Fibroblast of the aortic adventitia (primary cell): ENCODE measurements at regions not wholly inside any gene's neighbourhood (a gene's known extent, or its start where the extent isn't known, plus 50 kb on each side); places are given as distances from the start of the nearest gene placed in this dataset.

ENCODE experiments used
- DNase-seq: peaks from one replicate; pipeline ENCODE4 v3.0.0-alpha.2; 2010; ENCODE audit warnings: low read depth
- H3K4me3 ChIP-seq: 2 replicates; pipeline ENCODE4 v1.5.1; 2011; ENCODE audit warnings: low read depth, mild to moderate bottlenecking, control low read depth, low read length, moderate library complexity
- TF ChIP-seq, protein P1 (sequence below): IDR thresholded peaks from 2 replicates; pipeline ENCODE4 v1.5.1; 2011; ENCODE audit warnings: mild to moderate bottlenecking, low read length, control low read depth, inconsistent platforms; ENCODE audit not compliant: insufficient read depth

DNA sequence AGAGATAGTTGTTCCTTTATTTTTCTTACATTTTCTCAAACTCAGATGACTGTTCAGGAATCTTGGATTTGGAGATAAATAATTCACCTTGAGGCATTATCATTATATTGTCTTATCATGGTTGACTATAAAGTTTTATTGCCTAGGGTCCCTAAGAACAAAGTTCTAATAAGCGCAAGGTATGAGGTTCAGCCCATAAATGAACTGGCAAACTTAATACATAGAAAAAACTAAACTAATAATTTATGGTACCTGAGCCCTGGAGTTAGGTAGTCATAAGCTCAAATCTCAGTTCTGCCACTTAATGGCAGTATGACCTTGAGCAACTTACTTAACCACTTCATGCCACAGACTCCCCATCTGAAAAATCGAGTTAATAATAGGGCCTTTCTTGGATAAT lies 334.0 kb upstream of the PBX1 start:
- TF ChIP-seq, protein P1, sequence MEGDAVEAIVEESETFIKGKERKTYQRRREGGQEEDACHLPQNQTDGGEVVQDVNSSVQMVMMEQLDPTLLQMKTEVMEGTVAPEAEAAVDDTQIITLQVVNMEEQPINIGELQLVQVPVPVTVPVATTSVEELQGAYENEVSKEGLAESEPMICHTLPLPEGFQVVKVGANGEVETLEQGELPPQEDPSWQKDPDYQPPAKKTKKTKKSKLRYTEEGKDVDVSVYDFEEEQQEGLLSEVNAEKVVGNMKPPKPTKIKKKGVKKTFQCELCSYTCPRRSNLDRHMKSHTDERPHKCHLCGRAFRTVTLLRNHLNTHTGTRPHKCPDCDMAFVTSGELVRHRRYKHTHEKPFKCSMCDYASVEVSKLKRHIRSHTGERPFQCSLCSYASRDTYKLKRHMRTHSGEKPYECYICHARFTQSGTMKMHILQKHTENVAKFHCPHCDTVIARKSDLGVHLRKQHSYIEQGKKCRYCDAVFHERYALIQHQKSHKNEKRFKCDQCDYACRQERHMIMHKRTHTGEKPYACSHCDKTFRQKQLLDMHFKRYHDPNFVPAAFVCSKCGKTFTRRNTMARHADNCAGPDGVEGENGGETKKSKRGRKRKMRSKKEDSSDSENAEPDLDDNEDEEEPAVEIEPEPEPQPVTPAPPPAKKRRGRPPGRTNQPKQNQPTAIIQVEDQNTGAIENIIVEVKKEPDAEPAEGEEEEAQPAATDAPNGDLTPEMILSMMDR = no peak
- DNase-seq = no peak
- no peak overlapping the region for H3K4me3 ChIP-seq

DNA sequence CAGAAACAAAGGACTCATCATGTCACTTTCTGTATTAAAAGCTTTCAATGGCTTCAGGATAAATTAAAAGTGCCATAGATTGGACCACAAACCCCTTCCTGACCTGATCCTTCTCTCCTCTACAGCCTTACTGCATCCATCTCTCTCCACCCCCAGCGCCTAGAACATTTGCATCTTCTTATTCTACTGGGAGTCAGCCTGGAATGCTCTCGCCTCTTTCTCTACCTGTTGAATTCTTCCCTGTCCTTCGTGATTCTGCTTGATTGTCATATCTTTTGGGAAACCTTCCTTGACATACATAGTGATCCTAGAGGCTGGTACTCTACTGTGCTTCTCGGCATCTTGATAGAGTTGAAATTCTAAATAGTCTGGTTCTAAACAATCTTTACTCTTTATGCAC lies 332.0 kb upstream of the PBX1 start:
- H3K4me3 ChIP-seq = no peak overlapping the region
- TF ChIP-seq, protein P1 = no peak
- no peak for DNase-seq

DNA sequence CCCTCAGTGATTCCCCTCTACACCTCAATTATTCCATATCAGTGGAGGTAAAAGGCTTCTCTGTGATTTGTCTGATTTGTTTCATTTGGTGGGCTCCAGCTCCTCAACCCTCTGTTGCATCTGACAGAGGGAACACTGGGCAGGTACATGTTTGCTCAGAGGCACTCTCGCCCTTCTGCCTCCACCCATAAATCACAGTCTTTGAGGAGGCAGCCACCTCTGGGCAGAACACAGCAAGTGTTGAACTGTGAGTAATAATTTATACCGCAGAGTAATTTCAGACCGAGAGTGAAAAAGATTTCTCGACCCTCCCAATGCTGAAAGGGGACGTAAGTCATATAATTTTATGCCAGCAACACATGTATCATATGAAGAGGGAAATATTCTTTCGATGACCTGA lies 330.1 kb upstream of the PBX1 start:
- H3K4me3 ChIP-seq = no peak overlapping the region
- DNase-seq = no peak
- TF ChIP-seq, protein P1 = no peak

DNA sequence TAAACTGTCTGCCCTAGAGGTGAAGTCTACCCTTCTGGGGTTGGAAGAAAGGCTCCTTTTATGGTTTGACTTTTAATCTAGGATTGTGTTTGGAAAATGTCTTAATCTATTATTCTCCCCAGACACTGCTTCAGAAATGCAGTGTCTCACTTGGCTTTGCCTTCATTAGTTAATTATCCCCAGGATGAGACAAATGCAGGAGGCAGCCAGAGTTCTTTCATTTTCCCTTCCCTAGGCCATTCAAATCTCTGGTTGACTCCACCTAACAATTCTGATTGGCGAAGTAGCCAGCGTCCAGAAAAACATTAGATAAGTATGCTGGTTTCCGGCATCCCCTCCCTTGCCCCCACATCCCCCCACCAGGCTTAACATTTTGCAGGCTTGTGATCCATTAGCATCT lies 325.8 kb upstream of the PBX1 start:
- H3K4me3 ChIP-seq = no peak overlapping the region
- TF ChIP-seq, protein P1 = no peak
- no peak for DNase-seq

DNA sequence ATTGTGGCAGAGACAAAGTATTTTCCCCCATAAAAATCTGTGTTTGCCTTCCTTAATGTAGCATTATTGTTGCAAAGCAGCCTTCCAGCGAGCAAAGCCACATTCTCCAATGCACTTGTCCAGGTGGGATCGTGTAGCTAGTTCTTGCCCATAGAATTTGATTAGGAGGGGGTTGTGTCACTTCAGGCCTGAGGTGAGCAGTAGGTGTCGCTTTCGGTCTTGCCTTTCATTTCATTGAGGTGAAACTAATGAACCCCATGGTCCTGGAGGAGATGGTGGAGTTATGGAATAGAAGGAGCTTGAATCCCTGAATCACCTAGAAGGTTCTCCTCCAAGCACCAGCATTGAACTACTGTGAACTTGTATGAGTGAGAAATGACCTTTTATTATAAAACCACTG lies 318.9 kb upstream of the PBX1 start:
- TF ChIP-seq, protein P1 = no peak
- no peak overlapping the region for H3K4me3 ChIP-seq
- DNase-seq = peak; percentile 9

DNA sequence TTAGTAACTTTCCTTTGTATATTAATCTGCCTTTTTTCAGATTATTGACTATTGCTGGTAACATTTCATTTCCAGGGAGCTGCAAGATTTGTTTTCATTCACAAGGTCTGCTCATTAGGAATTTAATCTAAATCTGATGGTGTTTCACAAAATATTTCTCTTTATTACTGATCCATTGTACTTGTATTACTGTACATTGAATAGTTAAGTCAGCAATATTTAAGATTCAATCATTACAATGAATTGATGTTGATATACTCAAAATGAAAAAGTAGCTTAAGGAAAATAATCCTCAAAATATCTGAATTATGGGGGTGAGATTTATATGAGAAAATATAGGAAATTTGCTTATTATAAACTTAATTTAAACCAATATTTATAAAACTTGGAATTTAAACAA lies 308.6 kb upstream of the PBX1 start:
- no peak for DNase-seq
- no peak overlapping the region for H3K4me3 ChIP-seq
- TF ChIP-seq, protein P1 = no peak

DNA sequence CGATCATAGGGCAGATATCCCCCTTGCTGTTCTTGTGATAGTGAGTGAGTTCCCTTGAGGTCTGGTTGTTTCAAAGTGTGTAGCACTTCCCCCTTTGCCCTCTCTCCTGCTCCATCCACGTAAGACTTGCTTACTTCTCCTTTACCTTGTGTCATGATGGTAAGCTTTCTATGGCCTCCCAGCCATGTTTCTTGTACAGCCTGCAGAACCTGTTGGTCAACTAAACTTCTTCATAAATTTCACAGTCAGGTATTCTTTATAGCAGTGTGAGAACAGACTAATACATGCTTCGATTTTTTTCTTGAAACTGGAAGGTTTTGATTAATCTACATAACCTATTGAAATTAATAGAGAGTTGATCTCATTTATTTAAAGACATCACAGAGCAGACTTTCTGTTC lies 302.5 kb upstream of the PBX1 start:
- H3K4me3 ChIP-seq = no peak overlapping the region
- TF ChIP-seq, protein P1 = no peak
- no peak for DNase-seq
